CD14-positive monocyte (primary cell): ENCODE measurements at regions not wholly inside any gene's neighbourhood (a gene's known extent, or its start where the extent isn't known, plus 50 kb on each side); places are given as distances from the start of the nearest gene placed in this dataset.

Experiments used
- DNase-seq, 3 donors: peaks; one replicate each; pipeline ENCODE4 v3.0.0-alpha.2; 2011 to 2022
- H2AFZ ChIP-seq: 2 replicates; pipeline ENCODE4 v1.6.0; 2012; ENCODE audit warnings: mild to moderate bottlenecking, low read depth, low read length, inconsistent platforms; ENCODE audit not compliant: insufficient read depth, poor library complexity, severe bottlenecking
- H3K27ac ChIP-seq, 2 donors: 1 replicate in 1 of 2; 2 replicates in 1 of 2; pipeline ENCODE4 v1.5.1; 2012 to 2013; ENCODE audit warnings: low read length in 2 of 2, control low read depth in 1 of 2, inconsistent platforms in 1 of 2, low read depth in 1 of 2, mild to moderate bottlenecking in 1 of 2
- H3K27me3 ChIP-seq, 2 donors: one replicate each; pipeline versions ENCODE4 v1.6.0 to v1.6.1; 2011 to 2013; ENCODE audit warnings: low read length in 2 of 2; ENCODE audit not compliant: control insufficient read depth in 2 of 2, insufficient read depth in 2 of 2
- H3K36me3 ChIP-seq, 2 donors: replicated peaks in 1 of 2; 1 replicate in 1 of 2; 2 replicates in 1 of 2; pipeline versions ENCODE4 v1.5.1 to v1.6.1; 2012 to 2013; ENCODE audit warnings: low read length in 2 of 2, control low read depth in 1 of 2, inconsistent platforms in 1 of 2, mild to moderate bottlenecking in 1 of 2; ENCODE audit not compliant: insufficient read depth in 2 of 2, control insufficient read depth in 1 of 2
- H3K4me1 ChIP-seq, 2 donors: 1 replicate in 1 of 2; 2 replicates in 1 of 2; pipeline versions ENCODE4 v1.5.1 to v1.6.1; 2012 to 2013; ENCODE audit warnings: low read length in 2 of 2, control low read depth in 1 of 2, inconsistent platforms in 1 of 2, mild to moderate bottlenecking in 1 of 2, moderate library complexity in 1 of 2; ENCODE audit not compliant: insufficient read depth in 2 of 2, control insufficient read depth in 1 of 2
- H3K4me2 ChIP-seq: replicated peaks from 2 replicates; pipeline ENCODE3; 2012; ENCODE audit warnings: low read length, moderate library complexity, mild to moderate bottlenecking; ENCODE audit not compliant: poor library complexity, severe bottlenecking; ENCODE audit errors: extremely low read depth
- H3K4me3 ChIP-seq, 3 experiments: fragments of 200-600 bp in 1 of 3; sonication (generic) in 1 of 3; replicated peaks in 1 of 3; 1 replicate in 2 of 3; 2 replicates in 1 of 3; pipeline ENCODE4 v1.5.1; 2011 to 2013; ENCODE audit warnings: low read length in 3 of 3, mild to moderate bottlenecking in 3 of 3, control low read depth in 2 of 3, low read depth in 2 of 3, inconsistent platforms in 1 of 3, moderate library complexity in 1 of 3
- H3K79me2 ChIP-seq: 2 replicates; pipeline ENCODE4 v1.6.0; 2012; ENCODE audit warnings: mild to moderate bottlenecking, control low read depth, inconsistent platforms, low read length, moderate library complexity; ENCODE audit not compliant: insufficient read depth
- H3K9ac ChIP-seq: 2 replicates; pipeline ENCODE4 v1.6.0; 2017; ENCODE audit warnings: low read length, mild to moderate bottlenecking; ENCODE audit not compliant: insufficient read depth, poor library complexity, severe bottlenecking
- H3K9me3 ChIP-seq, 2 donors: replicated peaks in 1 of 2; 1 replicate in 1 of 2; 2 replicates in 1 of 2; pipeline versions ENCODE4 v1.5.1 to v1.6.1; 2012 to 2013; ENCODE audit warnings: low read length in 2 of 2, control low read depth in 1 of 2; ENCODE audit not compliant: control insufficient read depth in 1 of 2, insufficient read depth in 1 of 2
- H4K20me1 ChIP-seq: 2 replicates; pipeline ENCODE4 v1.6.0; 2012; ENCODE audit warnings: mild to moderate bottlenecking, low read length, control low read depth, moderate library complexity; ENCODE audit not compliant: insufficient read depth
- H3K27ac Mint-ChIP-seq, 7 donors: one replicate each; pipeline ENCODE4 v1.8.0; 2020; ENCODE audit warnings: mild to moderate bottlenecking in 7 of 7, mixed read lengths in 7 of 7, moderate library complexity in 6 of 7, inconsistent platforms in 2 of 7
- H3K27me3 Mint-ChIP-seq, 3 donors: one replicate each; pipeline ENCODE4 v1.8.0; 2021 to 2022; ENCODE audit warnings: low read depth in 3 of 3, mild to moderate bottlenecking in 3 of 3, mixed read lengths in 3 of 3, moderate library complexity in 3 of 3, inconsistent platforms in 1 of 3
- H3K36me3 Mint-ChIP-seq, 2 donors: one replicate each; pipeline ENCODE4 v1.8.0; 2020; ENCODE audit warnings: mixed read lengths in 2 of 2, inconsistent platforms in 1 of 2, mild to moderate bottlenecking in 1 of 2
- H3K4me1 Mint-ChIP-seq: one replicate; pipeline ENCODE4 v1.8.0; 2020; ENCODE audit warnings: mild to moderate bottlenecking, mixed read lengths
- H3K4me3 Mint-ChIP-seq, 2 donors: one replicate each; pipeline ENCODE4 v1.8.0; 2020; ENCODE audit warnings: mild to moderate bottlenecking in 2 of 2, mixed read lengths in 2 of 2, moderate library complexity in 1 of 2
- H3K9me3 Mint-ChIP-seq, 7 donors: one replicate each; pipeline ENCODE4 v1.8.0; 2020 to 2022; ENCODE audit warnings: mixed read lengths in 7 of 7, mild to moderate bottlenecking in 6 of 7, moderate library complexity in 6 of 7, inconsistent platforms in 2 of 7
- CTCF ChIP-seq: fragments of 200-600 bp; IDR thresholded peaks from one replicate; pipeline ENCODE4 v1.8.0; 2022; ENCODE audit warnings: antibody characterized with exemption, mild to moderate bottlenecking
- WGBS: methylation state at CpG from one replicate; pipeline ENCODE4 v1.1.5; 2013; ENCODE audit warnings: missing lambda C conversion rate; ENCODE audit not compliant: insufficient coverage; 5-methylcytosine and 5-hydroxymethylcytosine counted together
- intact Hi-C, 2 donors: fragments of 100-400 bp; cut with micrococcal nuclease; formaldehyde crosslinking; loops; one replicate each; pipeline versions ENCODE4 v1.15.0 to v1.15.1; 2023

GRCh38 chr10:4162571-4163286 is 377.7 kb upstream of the KLF6 start:
- no peaks in the 10 kb centered on the region for H3K4me1 ChIP-seq
- intact Hi-C loops: loop anchor here in 1 of 2 donors (10.0 kb wide), 1 partner anchor 68 kb away; no protein-coding TSS in a partner anchor
- Mint-ChIP-seq H3K4me3 (no peak overlapping the region), H3K27me3 (peaks cover 0 to 2% (median 1%) of the 10 kb centered on the region in 3 donors), H3K27ac (no peak overlapping the region), H3K4me1 (no peaks in the 10 kb centered on the region), H3K36me3 (no peaks in the 10 kb centered on the region), H3K9me3 (peaks cover 3 to 9% (median 5%) of the 10 kb centered on the region in 7 donors)
- H3K4me3 ChIP-seq: no peak overlapping the region
- no peak for DNase-seq
- H4K20me1 ChIP-seq: no peaks in the 10 kb centered on the region
- H3K27ac ChIP-seq: no peak overlapping the region
- TF ChIP-seq CTCF: no peak
- no peaks in the 10 kb centered on the region for H3K36me3 ChIP-seq
- no peak overlapping the region for H2AFZ ChIP-seq
- H3K4me2 ChIP-seq: no peak overlapping the region
- H3K79me2 ChIP-seq: no peaks in the 10 kb centered on the region
- no peaks in the 10 kb centered on the region for H3K9me3 ChIP-seq
- 98% methylated on average over 6 of the region's 7 CpGs for WGBS
- no peaks in the 10 kb centered on the region for H3K27me3 ChIP-seq
- no peak overlapping the region for H3K9ac ChIP-seq

GRCh38 chr10:4159173-4159572 is 374.2 kb upstream of the KLF6 start:
- peaks cover 3 to 5% (median 3%) of the 10 kb centered on the region in 7 donors for H3K9me3 Mint-ChIP-seq
- H3K27ac Mint-ChIP-seq: peak overlapping the region in 1 of 7 donors; percentile 68
- intact Hi-C loops: no loop called here
- no peak overlapping the region for H3K9ac ChIP-seq
- no peaks in the 10 kb centered on the region for H3K4me1 ChIP-seq
- H4K20me1 ChIP-seq: no peaks in the 10 kb centered on the region
- no peaks in the 10 kb centered on the region for H3K36me3 Mint-ChIP-seq
- DNase-seq: no peak
- H3K27me3 Mint-ChIP-seq: peaks cover 0 to 2% (median 0%) of the 10 kb centered on the region in 3 donors
- 90% methylated on average over 2 of the region's 6 CpGs for WGBS
- no peak overlapping the region for H3K4me3 Mint-ChIP-seq
- no peaks in the 10 kb centered on the region for H3K27me3 ChIP-seq
- H3K27ac ChIP-seq: no peak overlapping the region
- no peak overlapping the region for H2AFZ ChIP-seq
- TF ChIP-seq CTCF: no peak
- no peak overlapping the region for H3K4me2 ChIP-seq
- H3K9me3 ChIP-seq: no peaks in the 10 kb centered on the region
- H3K4me3 ChIP-seq: no peak overlapping the region
- H3K4me1 Mint-ChIP-seq: no peaks in the 10 kb centered on the region
- H3K36me3 ChIP-seq: no peaks in the 10 kb centered on the region
- no peaks in the 10 kb centered on the region for H3K79me2 ChIP-seq
